ENCODE measurements at regions not wholly inside any gene's neighbourhood (a gene's known extent, or its start where the extent isn't known, plus 50 kb on each side); places are given as distances from the start of the nearest gene placed in this dataset.
A peak's percentile ranks its signal among the peaks of the same experiment; 100 is the strongest.

- H3K27me3 ChIP-seq (replicated peaks; ENCODE audit: control insufficient read depth, insufficient read depth, low read length): no peaks in the 10 kb centered on the region
- H3K9me3 ChIP-seq (ENCODE audit: control insufficient read depth, low read length): no peaks in the 10 kb centered on the region
- no peak overlapping the region for H3K9ac ChIP-seq (ENCODE audit: low read length)
- DNase-seq (ENCODE audit: low read depth): no peak
- H3K4me1 ChIP-seq (ENCODE audit: control insufficient read depth, insufficient read depth, low read length): peaks cover 25% of the 10 kb centered on the region
- H3K4me3 ChIP-seq (ENCODE audit: low read length): peak overlapping the region; percentile 7
- H3K36me3 ChIP-seq (ENCODE audit: control insufficient read depth, insufficient read depth, low read length, severe bottlenecking): no peaks in the 10 kb centered on the region
These were observed 363.4 kb upstream of the LYPLAL1 start for GRCh38 chr1:218810306-218810705.

GRCh38 chr1:218811497-218811896 lies 362.2 kb upstream of the LYPLAL1 start:
- Histone ChIP-seq H3K9ac (ENCODE audit: low read length) (peak overlapping the region; percentile 4), H3K4me3 (ENCODE audit: low read length) (no peak overlapping the region), H3K36me3 (ENCODE audit: control insufficient read depth, insufficient read depth, low read length, severe bottlenecking) (no peaks in the 10 kb centered on the region), H3K4me1 (ENCODE audit: control insufficient read depth, insufficient read depth, low read length) (peaks cover 25% of the 10 kb centered on the region), H3K9me3 (ENCODE audit: control insufficient read depth, low read length) (no peaks in the 10 kb centered on the region), H3K27me3 (replicated peaks; ENCODE audit: control insufficient read depth, insufficient read depth, low read length) (no peaks in the 10 kb centered on the region)
- DNase-seq (ENCODE audit: low read depth): peak; percentile 21

DNA sequence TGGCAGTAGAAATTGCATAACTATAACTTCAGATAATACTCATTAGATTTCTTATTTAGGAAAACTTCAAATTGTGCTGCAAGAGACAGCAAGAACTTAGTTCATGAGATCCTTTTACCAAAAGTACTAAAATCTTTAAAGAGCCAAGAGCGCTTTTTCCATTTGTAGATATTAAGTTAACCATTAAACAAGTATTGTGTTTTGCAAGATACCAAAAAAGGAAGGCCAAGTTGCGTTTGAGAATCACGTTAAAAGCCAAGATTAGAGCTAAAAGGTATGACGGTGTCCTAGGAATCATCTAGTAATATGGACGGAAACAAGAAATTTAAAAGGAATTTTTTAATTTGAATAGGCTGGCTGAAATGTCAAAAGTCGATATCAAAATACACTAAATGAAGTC lies 361.3 kb upstream of the LYPLAL1 start:
- Histone ChIP-seq H3K27me3 (replicated peaks; ENCODE audit: control insufficient read depth, insufficient read depth, low read length) (no peaks in the 10 kb centered on the region), H3K4me3 (ENCODE audit: low read length) (no peak overlapping the region), H3K9me3 (ENCODE audit: control insufficient read depth, low read length) (no peaks in the 10 kb centered on the region), H3K9ac (ENCODE audit: low read length) (no peak overlapping the region), H3K36me3 (ENCODE audit: control insufficient read depth, insufficient read depth, low read length, severe bottlenecking) (no peaks in the 10 kb centered on the region), H3K4me1 (ENCODE audit: control insufficient read depth, insufficient read depth, low read length) (peaks cover 25% of the 10 kb centered on the region)
- DNase-seq (ENCODE audit: low read depth): no peak

DNA sequence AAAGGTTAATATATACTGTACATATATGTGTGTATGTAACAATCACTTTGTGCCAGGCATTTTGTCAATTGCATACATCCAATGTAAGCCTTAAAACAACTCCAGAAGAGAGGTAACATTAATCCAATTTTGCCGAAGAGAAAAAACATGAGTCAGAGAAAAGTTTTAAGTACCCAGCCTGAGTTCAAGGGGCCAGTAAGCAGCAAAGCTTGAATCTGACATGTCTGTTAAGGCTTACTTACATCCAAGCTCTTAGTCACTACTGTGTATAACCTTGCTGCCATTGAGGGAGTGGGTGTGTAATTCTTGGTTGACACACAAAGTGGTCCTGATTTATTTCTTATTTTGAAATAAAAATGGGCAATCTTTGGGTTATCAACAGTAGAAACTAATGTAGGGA lies 360.4 kb upstream of the LYPLAL1 start:
- peak; percentile 15 for DNase-seq (ENCODE audit: low read depth)

GRCh38 chr1:218815076-218815475 lies 358.6 kb upstream of the LYPLAL1 start:
- no peaks in the 10 kb centered on the region for H3K27me3 ChIP-seq (replicated peaks; ENCODE audit: control insufficient read depth, insufficient read depth, low read length)
- DNase-seq (ENCODE audit: low read depth): no peak
- no peak overlapping the region for H3K9ac ChIP-seq (ENCODE audit: low read length)
- H3K36me3 ChIP-seq (ENCODE audit: control insufficient read depth, insufficient read depth, low read length, severe bottlenecking): no peaks in the 10 kb centered on the region
- no peaks in the 10 kb centered on the region for H3K9me3 ChIP-seq (ENCODE audit: control insufficient read depth, low read length)
- H3K4me1 ChIP-seq (ENCODE audit: control insufficient read depth, insufficient read depth, low read length): peaks cover 30% of the 10 kb centered on the region
- H3K4me3 ChIP-seq (ENCODE audit: low read length): no peak overlapping the region

More for the DNA sequence above, 360.4 kb upstream of the LYPLAL1 start:
- Histone ChIP-seq H3K4me1 (ENCODE audit: control insufficient read depth, insufficient read depth, low read length) (peaks cover 33% of the 10 kb centered on the region), H3K9ac (ENCODE audit: low read length) (no peak overlapping the region), H3K27me3 (replicated peaks; ENCODE audit: control insufficient read depth, insufficient read depth, low read length) (no peaks in the 10 kb centered on the region), H3K36me3 (ENCODE audit: control insufficient read depth, insufficient read depth, low read length, severe bottlenecking) (no peaks in the 10 kb centered on the region), H3K4me3 (ENCODE audit: low read length) (no peak overlapping the region), H3K9me3 (ENCODE audit: control insufficient read depth, low read length) (no peaks in the 10 kb centered on the region)

GRCh38 chr1:218817071-218817470 lies 356.6 kb upstream of the LYPLAL1 start:
- Histone ChIP-seq H3K9ac (ENCODE audit: low read length) (no peak overlapping the region), H3K36me3 (ENCODE audit: control insufficient read depth, insufficient read depth, low read length, severe bottlenecking) (no peaks in the 10 kb centered on the region), H3K27me3 (replicated peaks; ENCODE audit: control insufficient read depth, insufficient read depth, low read length) (no peaks in the 10 kb centered on the region), H3K9me3 (ENCODE audit: control insufficient read depth, low read length) (no peaks in the 10 kb centered on the region), H3K4me3 (ENCODE audit: low read length) (no peak overlapping the region), H3K4me1 (ENCODE audit: control insufficient read depth, insufficient read depth, low read length) (peaks cover 10% of the 10 kb centered on the region)
- DNase-seq (ENCODE audit: low read depth): no peak

- Histone ChIP-seq H3K9ac (ENCODE audit: low read length) (no peak overlapping the region), H3K9me3 (ENCODE audit: control insufficient read depth, low read length) (no peaks in the 10 kb centered on the region), H3K4me1 (ENCODE audit: control insufficient read depth, insufficient read depth, low read length) (peaks cover 11% of the 10 kb centered on the region), H3K27me3 (replicated peaks; ENCODE audit: control insufficient read depth, insufficient read depth, low read length) (no peaks in the 10 kb centered on the region), H3K4me3 (ENCODE audit: low read length) (no peak overlapping the region), H3K36me3 (ENCODE audit: control insufficient read depth, insufficient read depth, low read length, severe bottlenecking) (no peaks in the 10 kb centered on the region)
- DNase-seq (ENCODE audit: low read depth): no peak
These were observed 355.8 kb upstream of the LYPLAL1 start for GRCh38 chr1:218817691-218818465.

DNA sequence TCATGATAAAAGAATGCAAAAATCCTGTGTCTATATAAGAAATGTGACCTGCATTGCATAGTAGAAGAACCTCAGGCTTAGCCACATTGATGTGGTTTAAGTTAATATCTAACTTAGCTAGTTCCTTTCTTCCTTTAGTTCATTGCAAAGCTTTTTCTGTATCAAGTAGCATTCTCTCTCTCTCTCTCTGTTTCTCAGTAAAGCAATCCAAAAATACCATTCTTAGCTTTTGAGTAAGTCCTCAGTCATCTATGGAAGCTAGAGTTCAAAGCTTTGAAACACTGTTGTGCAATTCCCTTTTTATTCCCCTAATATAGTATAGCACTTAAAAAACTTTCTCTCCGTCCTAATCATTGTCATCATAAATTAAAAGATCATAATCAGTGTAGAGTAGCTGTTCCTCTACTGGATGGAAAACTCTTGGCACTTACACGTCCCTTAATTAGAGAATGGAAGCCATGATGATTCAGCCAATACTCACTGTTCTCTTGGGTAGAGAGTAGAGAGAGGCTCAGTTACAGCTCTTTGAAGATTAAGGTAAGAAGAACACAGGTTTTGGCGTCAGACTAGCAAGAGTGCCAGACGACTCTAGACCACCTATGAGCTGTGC lies 350.3 kb upstream of the LYPLAL1 start:
- peak; percentile 92 for DNase-seq (ENCODE audit: low read depth)
- no peaks in the 10 kb centered on the region for H3K27me3 ChIP-seq (replicated peaks; ENCODE audit: control insufficient read depth, insufficient read depth, low read length)
- no peak overlapping the region for H3K4me3 ChIP-seq (ENCODE audit: low read length)
- H3K4me1 ChIP-seq (ENCODE audit: control insufficient read depth, insufficient read depth, low read length): peaks cover 10% of the 10 kb centered on the region
- no peaks in the 10 kb centered on the region for H3K36me3 ChIP-seq (ENCODE audit: control insufficient read depth, insufficient read depth, low read length, severe bottlenecking)
- no peaks in the 10 kb centered on the region for H3K9me3 ChIP-seq (ENCODE audit: control insufficient read depth, low read length)
- H3K9ac ChIP-seq (ENCODE audit: low read length): no peak overlapping the region

GRCh38 chr1:218827486-218827885 lies 346.2 kb upstream of the LYPLAL1 start:
- Histone ChIP-seq H3K36me3 (ENCODE audit: control insufficient read depth, insufficient read depth, low read length, severe bottlenecking) (no peaks in the 10 kb centered on the region), H3K27me3 (replicated peaks; ENCODE audit: control insufficient read depth, insufficient read depth, low read length) (no peaks in the 10 kb centered on the region), H3K4me1 (ENCODE audit: control insufficient read depth, insufficient read depth, low read length) (peaks cover 10% of the 10 kb centered on the region), H3K4me3 (ENCODE audit: low read length) (no peak overlapping the region), H3K9ac (ENCODE audit: low read length) (no peak overlapping the region), H3K9me3 (ENCODE audit: control insufficient read depth, low read length) (no peaks in the 10 kb centered on the region)
- no peak for DNase-seq (ENCODE audit: low read depth)

DNA sequence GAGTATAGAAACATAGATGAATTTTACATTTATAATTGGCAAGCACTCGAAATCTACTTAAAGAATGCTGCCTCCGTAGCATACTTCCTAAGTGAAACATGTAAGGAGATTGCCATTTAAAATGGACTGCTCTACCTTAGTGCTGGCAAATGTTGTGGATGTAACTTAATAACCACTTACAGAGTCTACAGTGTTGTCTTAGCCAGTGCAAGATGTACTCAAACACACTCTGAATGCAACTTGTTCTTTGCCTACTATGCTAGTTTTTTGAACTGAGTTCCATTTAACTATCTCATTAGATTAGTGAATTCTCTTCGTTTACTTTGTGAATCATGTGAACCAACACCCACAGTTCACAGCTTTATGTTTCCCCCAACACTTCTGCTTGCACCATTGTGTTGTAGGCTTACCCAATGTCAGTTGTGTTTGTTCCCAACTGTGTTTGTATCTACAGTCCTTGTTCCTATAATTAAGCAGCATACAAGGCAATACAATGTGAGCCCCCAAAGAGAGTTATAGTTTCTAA lies 345.5 kb upstream of the LYPLAL1 start:
- Histone ChIP-seq H3K9me3 (ENCODE audit: control insufficient read depth, low read length) (no peaks in the 10 kb centered on the region), H3K36me3 (ENCODE audit: control insufficient read depth, insufficient read depth, low read length, severe bottlenecking) (no peaks in the 10 kb centered on the region), H3K4me1 (ENCODE audit: control insufficient read depth, insufficient read depth, low read length) (peaks cover 5% of the 10 kb centered on the region), H3K4me3 (ENCODE audit: low read length) (no peak overlapping the region), H3K9ac (ENCODE audit: low read length) (no peak overlapping the region), H3K27me3 (replicated peaks; ENCODE audit: control insufficient read depth, insufficient read depth, low read length) (no peaks in the 10 kb centered on the region)
- no peak for DNase-seq (ENCODE audit: low read depth)

DNA sequence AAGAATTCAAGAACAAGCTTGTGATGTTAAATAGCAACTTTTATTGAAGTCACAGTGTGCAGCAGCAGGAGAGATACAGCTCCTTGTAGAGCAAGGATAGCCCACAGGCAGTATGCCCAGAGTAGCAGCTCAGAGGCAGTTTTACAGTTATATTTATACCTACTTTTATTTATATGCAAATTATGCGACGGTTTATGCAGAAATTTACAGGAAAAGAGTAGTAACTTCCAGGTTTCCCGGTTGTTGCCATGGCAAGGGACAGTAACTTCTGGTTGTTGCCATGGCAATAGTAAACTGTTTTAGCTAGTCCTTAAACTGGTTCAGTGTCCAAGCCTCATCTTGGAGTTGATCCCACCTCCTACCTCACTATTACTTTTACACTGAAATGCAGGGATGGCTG lies 344.6 kb upstream of the LYPLAL1 start:
- Histone ChIP-seq H3K4me1 (ENCODE audit: control insufficient read depth, insufficient read depth, low read length) (no peaks in the 10 kb centered on the region), H3K36me3 (ENCODE audit: control insufficient read depth, insufficient read depth, low read length, severe bottlenecking) (no peaks in the 10 kb centered on the region)

More for the DNA sequence above, 344.6 kb upstream of the LYPLAL1 start:
- no peaks in the 10 kb centered on the region for H3K9me3 ChIP-seq (ENCODE audit: control insufficient read depth, low read length)
- no peak for DNase-seq (ENCODE audit: low read depth)
- no peak overlapping the region for H3K4me3 ChIP-seq (ENCODE audit: low read length)
- H3K9ac ChIP-seq (ENCODE audit: low read length): no peak overlapping the region
- no peaks in the 10 kb centered on the region for H3K27me3 ChIP-seq (replicated peaks; ENCODE audit: control insufficient read depth, insufficient read depth, low read length)
